ENCODE measurements at regions not wholly inside any gene's neighbourhood (a gene's known extent, or its start where the extent isn't known, plus 50 kb on each side); places are given as distances from the start of the nearest gene placed in this dataset.

- DNase-seq (ENCODE audit: low read depth), result no peak
Observed at GRCh38 chr2:58560531-58560930, 319.4 kb upstream of the FANCL start.

- no peak for DNase-seq (ENCODE audit: low read depth)
Observed at GRCh38 chr2:58558881-58559280, 317.8 kb upstream of the FANCL start.

GRCh38 chr2:58557176-58557575 is 316.1 kb upstream of the FANCL start:
- no peak for DNase-seq (ENCODE audit: low read depth)

- DNase-seq (ENCODE audit: low read depth), result peak; percentile 29
Observed at GRCh38 chr2:58553937-58554336, 312.8 kb upstream of the FANCL start.

GRCh38 chr2:58553522-58553921 is 312.4 kb upstream of the FANCL start:
- DNase-seq (ENCODE audit: low read depth), result no peak

GRCh38 chr2:58545300-58546280 is 304.5 kb upstream of the FANCL start:
- no peak for DNase-seq (ENCODE audit: low read depth)

- DNase-seq (ENCODE audit: low read depth), result no peak
Observed at GRCh38 chr2:58543442-58543841, 302.3 kb upstream of the FANCL start.

- no peak for DNase-seq (ENCODE audit: low read depth)
Observed at GRCh38 chr2:58541511-58541910, 300.4 kb upstream of the FANCL start.

GRCh38 chr2:58540681-58541080 is 299.6 kb upstream of the FANCL start:
- DNase-seq (ENCODE audit: low read depth), result no peak

- DNase-seq (ENCODE audit: low read depth), result peak; percentile 47
Observed at GRCh38 chr2:58539973-58540372, 298.8 kb upstream of the FANCL start.

GRCh38 chr2:58535990-58536389 is 294.9 kb upstream of the FANCL start:
- no peak for DNase-seq (ENCODE audit: low read depth)

GRCh38 chr2:58535182-58535581 is 294.1 kb upstream of the FANCL start:
- no peak for DNase-seq (ENCODE audit: low read depth)

- DNase-seq (ENCODE audit: low read depth), result peak; percentile 32
Observed at GRCh38 chr2:58533376-58533775, 292.3 kb upstream of the FANCL start.

- DNase-seq (ENCODE audit: low read depth), result peak; percentile 3
Observed at GRCh38 chr2:58532641-58533040, 291.5 kb upstream of the FANCL start.

GRCh38 chr2:58527647-58528046 is 286.5 kb upstream of the FANCL start:
- no peak for DNase-seq (ENCODE audit: low read depth)

GRCh38 chr2:58521803-58522554 is 280.9 kb upstream of the FANCL start:
- DNase-seq (ENCODE audit: low read depth), result peak; percentile 39

- no peak for DNase-seq (ENCODE audit: low read depth)
Observed at GRCh38 chr2:58520903-58521302, 279.8 kb upstream of the FANCL start.

GRCh38 chr2:58517881-58518280 is 276.8 kb upstream of the FANCL start:
- DNase-seq (ENCODE audit: low read depth), result no peak

- no peak for DNase-seq (ENCODE audit: low read depth)
Observed at GRCh38 chr2:58516695-58517094, 275.6 kb upstream of the FANCL start.

GRCh38 chr2:58515827-58516573 is 274.9 kb upstream of the FANCL start:
- DNase-seq (ENCODE audit: low read depth), result peak; percentile 25

- no peak for DNase-seq (ENCODE audit: low read depth)
Observed at GRCh38 chr2:58514252-58514651, 273.1 kb upstream of the FANCL start.

GRCh38 chr2:58512878-58513277 is 271.8 kb upstream of the FANCL start:
- DNase-seq (ENCODE audit: low read depth), result no peak
